RWPE2 (cell line): ENCODE measurements at regions not wholly inside any gene's neighbourhood (a gene's known extent, or its start where the extent isn't known, plus 50 kb on each side); places are given as distances from the start of the nearest gene placed in this dataset.

Experiments
- ATAC-seq: fragments of 200-7000 bp; cut with Tn5 transposase; 3 replicates; pipeline ENCODE4 v1.9.1; 2021; ENCODE audit warnings: low read depth
- DNase-seq: peaks from one replicate; pipeline ENCODE4 v3.0.0-alpha.2; 2020; ENCODE audit warnings: low spot score
- H3K27ac ChIP-seq: fragments of 450-650 bp; 2 replicates; pipeline ENCODE4 v1.5.1; 2017; ENCODE audit warnings: mild to moderate bottlenecking; ENCODE audit not compliant: poor library complexity, severe bottlenecking
- H3K27me3 ChIP-seq: fragments of 250-450 bp; sonication (Bioruptor Pico); 2 replicates; pipeline ENCODE4 v1.5.1; 2021; ENCODE audit warnings: mild to moderate bottlenecking, moderate library complexity; ENCODE audit not compliant: insufficient read depth, poor library complexity, severe bottlenecking
- H3K36me3 ChIP-seq: fragments of 250-450 bp; sonication (Bioruptor Pico); 2 replicates; pipeline ENCODE4 v1.5.1; 2020; ENCODE audit warnings: low read depth, mild to moderate bottlenecking, moderate library complexity
- H3K4me1 ChIP-seq: fragments of 250-450 bp; sonication (Bioruptor Pico); 2 replicates; pipeline ENCODE4 v1.5.1; 2021; ENCODE audit warnings: mild to moderate bottlenecking, moderate library complexity; ENCODE audit not compliant: insufficient read depth, poor library complexity, severe bottlenecking
- H3K4me3 ChIP-seq: fragments of 250-450 bp; sonication (Bioruptor Pico); 2 replicates; pipeline ENCODE4 v1.5.1; 2021; ENCODE audit warnings: mild to moderate bottlenecking, moderate library complexity; ENCODE audit not compliant: severe bottlenecking
- H3K9me3 ChIP-seq: fragments of 250-450 bp; sonication (Bioruptor Pico); 2 replicates; pipeline ENCODE4 v1.5.1; 2021; ENCODE audit warnings: mild to moderate bottlenecking, moderate library complexity; ENCODE audit not compliant: severe bottlenecking
- CTCF ChIP-seq: fragments of 450-650 bp; IDR thresholded peaks from one replicate; pipeline ENCODE4 v1.5.1; 2017; ENCODE audit warnings: mild to moderate bottlenecking, moderate library complexity; ENCODE audit not compliant: poor library complexity, severe bottlenecking

GRCh38 chr2:59383473-59383872 is 1142.3 kb upstream of the FANCL start:
- Histone ChIP-seq H3K27ac (no peak overlapping the region), H3K9me3 (no peaks in the 10 kb centered on the region), H3K4me1 (no peaks in the 10 kb centered on the region), H3K27me3 (no peaks in the 10 kb centered on the region), H3K4me3 (no peak overlapping the region), H3K36me3 (no peaks in the 10 kb centered on the region)
- no peak for TF ChIP-seq CTCF
- ATAC-seq (no peak), DNase-seq (no peak)

- no peak for DNase-seq
- Histone ChIP-seq H3K4me1 (no peaks in the 10 kb centered on the region), H3K27me3 (no peaks in the 10 kb centered on the region), H3K27ac (no peak overlapping the region), H3K9me3 (no peaks in the 10 kb centered on the region), H3K4me3 (no peak overlapping the region), H3K36me3 (no peaks in the 10 kb centered on the region)
- no peak for TF ChIP-seq CTCF
- ATAC-seq, result no peak
Observed at GRCh38 chr2:59378127-59378526, 1137.0 kb upstream of the FANCL start.

- Histone ChIP-seq H3K4me1 (no peaks in the 10 kb centered on the region), H3K27ac (no peak overlapping the region), H3K9me3 (no peaks in the 10 kb centered on the region), H3K27me3 (no peaks in the 10 kb centered on the region), H3K36me3 (no peaks in the 10 kb centered on the region), H3K4me3 (no peak overlapping the region)
- no peak for TF ChIP-seq CTCF
- no peak for DNase-seq
- no peak for ATAC-seq
Observed at GRCh38 chr2:59366288-59366687, 1125.2 kb upstream of the FANCL start.

GRCh38 chr2:59354498-59354897 is 1113.4 kb upstream of the FANCL start:
- H3K4me3 ChIP-seq, result no peak overlapping the region
- DNase-seq (no peak), ATAC-seq (no peak)
- H3K9me3 ChIP-seq, result no peaks in the 10 kb centered on the region
- no peak for TF ChIP-seq CTCF
- H3K4me1 ChIP-seq, result no peaks in the 10 kb centered on the region
- H3K36me3 ChIP-seq, result no peaks in the 10 kb centered on the region
- H3K27me3 ChIP-seq, result peaks cover 8% of the 10 kb centered on the region
- H3K27ac ChIP-seq, result no peak overlapping the region

- ATAC-seq (no peak), DNase-seq (no peak)
- Histone ChIP-seq H3K27me3 (peaks cover 8% of the 10 kb centered on the region), H3K36me3 (no peaks in the 10 kb centered on the region), H3K4me1 (no peaks in the 10 kb centered on the region), H3K9me3 (no peaks in the 10 kb centered on the region), H3K27ac (no peak overlapping the region), H3K4me3 (no peak overlapping the region)
- no peak for TF ChIP-seq CTCF
Observed at GRCh38 chr2:59353306-59353921, 1112.3 kb upstream of the FANCL start.
